GM18505 (cell line): ENCODE measurements at regions not wholly inside any gene's neighbourhood (a gene's known extent, or its start where the extent isn't known, plus 50 kb on each side); places are given as distances from the start of the nearest gene placed in this dataset.
A peak's percentile ranks its signal among the peaks of the same experiment; 100 is the strongest.

Source experiments
- ATAC-seq: cut with Tn5 transposase; IDR thresholded peaks from one replicate; pipeline ENCODE4 v1.9.1; 2021; ENCODE audit not compliant: unreplicated experiment
- POLR2A ChIP-seq: IDR thresholded peaks from 4 replicates; pipeline ENCODE4 v1.6.1; 2011; ENCODE audit warnings: borderline replicate concordance; ENCODE audit not compliant: insufficient read depth, insufficient read length; ENCODE audit errors: extremely low read depth

- ATAC-seq = no peak
- no peak for TF ChIP-seq POLR2A
These were observed 296.5 kb upstream of the THSD7B start for GRCh38 chr2:136468799-136469369.

- ATAC-seq = no peak
- no peak for TF ChIP-seq POLR2A
These were observed 312.8 kb upstream of the THSD7B start for GRCh38 chr2:136452528-136452927.

- TF ChIP-seq POLR2A = no peak
- no peak for ATAC-seq
These were observed 316.2 kb upstream of the THSD7B start for GRCh38 chr2:136448986-136449780.

- no peak for ATAC-seq
- no peak for TF ChIP-seq POLR2A
These were observed 316.9 kb upstream of the THSD7B start for GRCh38 chr2:136448432-136448831.

- no peak for TF ChIP-seq POLR2A
- ATAC-seq = no peak
These were observed 321.0 kb upstream of the THSD7B start for GRCh38 chr2:136444323-136444722.

- no peak for ATAC-seq
- TF ChIP-seq POLR2A = no peak
These were observed 321.7 kb upstream of the THSD7B start for GRCh38 chr2:136443661-136444060.

- ATAC-seq = no peak
- no peak for TF ChIP-seq POLR2A
These were observed 323.2 kb upstream of the THSD7B start for GRCh38 chr2:136441979-136442714.

GRCh38 chr2:136439064-136439676 lies 321.2 kb upstream of the CXCR4 start:
- ATAC-seq = no peak
- no peak for TF ChIP-seq POLR2A

- ATAC-seq = no peak
- TF ChIP-seq POLR2A = no peak
These were observed 319.5 kb upstream of the CXCR4 start for GRCh38 chr2:136437461-136437860.

GRCh38 chr2:136436936-136437335 lies 319.0 kb upstream of the CXCR4 start:
- ATAC-seq = no peak
- TF ChIP-seq POLR2A = no peak

- no peak for TF ChIP-seq POLR2A
- ATAC-seq = no peak
These were observed 316.3 kb upstream of the CXCR4 start for GRCh38 chr2:136434251-136434715.

- no peak for TF ChIP-seq POLR2A
- no peak for ATAC-seq
These were observed 315.3 kb upstream of the CXCR4 start for GRCh38 chr2:136433261-136433660.

- ATAC-seq = no peak
- TF ChIP-seq POLR2A = no peak
These were observed 306.2 kb upstream of the CXCR4 start for GRCh38 chr2:136424112-136424511.

- ATAC-seq = peak; percentile 99
These were observed 305.6 kb upstream of the CXCR4 start for GRCh38 chr2:136423516-136423996.

GRCh38 chr2:136422512-136422911 lies 304.6 kb upstream of the CXCR4 start:
- no peak for TF ChIP-seq POLR2A
- ATAC-seq = no peak

More at GRCh38 chr2:136423516-136423996, 305.6 kb upstream of the CXCR4 start:
- no peak for TF ChIP-seq POLR2A
